HG02642 (cell line): ENCODE measurements at regions not wholly inside any gene's neighbourhood (a gene's known extent, or its start where the extent isn't known, plus 50 kb on each side); places are given as distances from the start of the nearest gene placed in this dataset.
"Not testable (repeated sequence)": the region's sequence is repeated elsewhere in the genome, so short reads cannot be mapped to it uniquely, and the experiment has no call there.

Experiments used
- ATAC-seq: cut with Tn5 transposase; IDR thresholded peaks from one replicate; pipeline ENCODE4 v1.9.1; 2021; ENCODE audit warnings: mild to moderate bottlenecking; ENCODE audit not compliant: unreplicated experiment, poor library complexity

DNA sequence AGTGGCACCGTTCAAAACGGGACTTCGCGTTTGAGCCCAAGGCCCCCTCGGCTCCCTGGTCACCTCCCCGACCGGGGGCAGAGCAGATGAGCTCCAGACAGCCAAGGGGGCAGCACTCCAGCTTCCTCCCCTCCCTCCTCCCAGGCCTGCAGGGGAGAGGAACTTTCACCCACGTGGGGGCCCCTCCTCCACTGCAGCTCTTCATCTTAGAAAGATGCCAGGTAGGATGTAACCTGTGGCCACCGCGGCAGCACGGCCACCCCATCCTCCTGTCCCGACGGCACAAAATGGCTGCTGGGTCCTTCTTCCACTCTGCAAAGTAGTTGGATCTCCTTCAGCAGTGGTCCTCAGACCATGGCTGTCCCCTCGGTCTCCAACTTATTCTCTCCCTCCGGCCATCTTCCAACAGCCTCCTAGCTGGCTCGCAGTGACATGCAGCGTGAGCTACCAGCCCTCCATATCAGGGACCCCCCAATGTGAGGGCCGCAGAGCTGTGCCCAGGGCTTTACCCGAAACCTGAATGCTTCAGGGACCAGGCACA lies 94.5 kb upstream of the ID2 start:
- ATAC-seq: no peak

DNA sequence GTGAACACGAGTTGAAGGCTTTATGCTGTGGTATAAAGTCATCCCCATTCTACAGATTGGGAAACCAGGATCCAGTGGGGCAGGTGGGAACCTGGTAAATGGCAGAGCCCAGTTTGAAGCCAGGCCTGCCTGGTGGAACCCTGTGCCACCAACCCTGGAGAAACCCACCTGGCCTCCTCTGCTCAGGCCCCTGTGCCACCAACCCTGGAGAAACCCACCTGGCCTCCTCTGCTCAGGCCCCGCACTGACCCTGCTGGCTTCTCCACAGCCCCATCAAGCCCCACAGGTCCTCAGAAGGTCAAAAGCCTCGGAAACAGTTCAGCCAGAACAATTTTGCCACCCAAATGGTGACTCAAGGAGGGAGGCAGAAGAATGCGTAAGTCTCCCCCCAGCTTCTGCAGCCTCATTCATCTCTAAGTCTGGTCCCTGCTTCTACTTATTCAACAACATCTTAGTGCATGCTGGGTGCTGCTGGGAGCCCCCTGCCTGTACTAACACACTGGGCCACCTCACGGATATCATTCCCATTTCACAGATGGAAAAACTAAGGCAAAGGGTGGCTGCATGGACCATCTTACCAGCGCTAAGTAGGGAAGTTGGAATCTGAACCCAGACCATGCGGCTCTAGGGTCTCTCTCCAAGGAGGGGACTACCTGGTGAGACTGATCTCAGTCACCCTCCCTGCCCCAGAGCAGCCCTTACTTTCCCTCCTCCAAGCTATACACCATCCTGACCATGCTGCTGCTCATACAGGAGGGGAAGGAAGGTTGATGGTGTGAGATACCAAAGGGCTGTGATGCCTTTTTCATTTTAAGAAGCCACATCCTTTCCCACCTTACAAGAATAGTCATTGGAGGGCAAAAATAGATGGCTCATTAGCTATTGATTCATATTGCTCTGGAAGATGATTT lies 93.7 kb upstream of the ID2 start:
- ATAC-seq: no peak

DNA sequence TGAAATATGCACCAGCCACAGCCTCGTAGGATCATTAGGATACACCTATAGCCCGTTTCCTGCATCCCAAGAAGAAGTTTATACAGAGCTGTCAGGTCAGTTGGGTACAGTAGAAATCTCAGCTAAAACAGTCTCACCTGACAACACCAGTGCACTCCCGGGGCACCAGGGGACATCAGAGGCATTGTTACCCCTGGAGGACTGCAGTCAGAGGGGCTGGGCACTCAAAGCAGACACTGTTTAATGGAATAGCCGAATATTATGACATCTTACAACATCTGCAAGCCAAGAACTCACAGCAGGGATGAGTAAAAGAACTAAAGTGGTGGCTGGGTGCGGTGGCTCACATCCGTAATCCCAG lies 93.0 kb upstream of the ID2 start:
- no peak for ATAC-seq

DNA sequence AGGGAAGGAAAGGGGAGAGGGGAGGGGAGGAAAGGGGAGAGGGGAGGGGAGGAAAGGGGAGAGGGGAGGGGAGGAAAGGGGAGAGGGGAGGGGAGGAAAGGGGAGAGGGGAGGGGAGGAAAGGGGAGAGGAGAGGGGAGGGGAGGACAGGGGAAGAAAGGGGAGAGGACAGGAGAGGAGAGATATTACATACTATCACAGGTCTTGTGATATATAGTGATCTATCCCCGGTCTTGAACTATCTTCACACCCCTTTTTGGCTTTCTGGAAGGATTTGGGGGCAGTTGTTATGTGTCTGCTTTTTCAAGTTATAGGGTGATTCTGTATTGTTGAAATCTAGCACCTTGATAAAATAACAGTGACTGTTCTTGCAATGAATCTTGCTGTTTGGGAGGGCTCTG lies 92.1 kb upstream of the ID2 start:
- no peak for ATAC-seq

DNA sequence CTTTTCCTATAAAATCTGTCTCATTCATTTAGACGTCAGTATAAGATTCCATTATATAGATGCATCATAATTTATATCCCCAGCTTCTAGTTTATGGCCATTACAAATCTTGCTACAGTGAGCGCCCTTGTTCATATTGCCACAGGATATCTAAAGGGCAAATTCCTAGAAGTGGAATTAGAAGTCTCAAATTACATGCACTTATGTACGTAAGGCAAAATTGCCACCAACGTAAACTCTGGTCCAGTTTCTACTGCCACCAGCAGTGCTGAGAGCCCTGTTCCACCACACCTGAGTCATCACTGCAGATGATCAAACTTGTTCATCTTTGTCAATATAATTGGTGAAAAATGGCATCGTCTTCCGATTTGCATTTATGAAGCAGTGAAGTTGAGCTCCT lies 90.9 kb upstream of the ID2 start:
- ATAC-seq: no peak

DNA sequence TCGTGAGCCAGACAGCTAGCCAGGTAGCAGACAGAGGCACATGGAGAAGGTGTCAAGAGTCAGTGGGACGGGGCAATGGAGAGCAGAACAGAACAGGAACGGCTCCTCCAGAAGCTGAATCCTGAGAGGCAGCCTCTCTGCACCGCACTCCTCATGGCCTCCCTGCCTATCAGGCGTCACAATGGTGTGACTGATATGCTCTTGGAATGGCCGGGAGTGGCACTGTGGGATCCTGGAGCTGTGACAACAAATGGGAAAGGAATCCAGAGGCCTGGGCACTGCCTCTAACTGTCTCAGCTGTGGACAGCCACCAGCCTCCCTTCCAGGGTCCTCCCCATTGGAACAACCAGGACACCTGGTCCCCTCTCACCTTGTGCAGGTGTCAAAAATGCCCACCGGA lies 89.1 kb upstream of the ID2 start:
- no peak for ATAC-seq

DNA sequence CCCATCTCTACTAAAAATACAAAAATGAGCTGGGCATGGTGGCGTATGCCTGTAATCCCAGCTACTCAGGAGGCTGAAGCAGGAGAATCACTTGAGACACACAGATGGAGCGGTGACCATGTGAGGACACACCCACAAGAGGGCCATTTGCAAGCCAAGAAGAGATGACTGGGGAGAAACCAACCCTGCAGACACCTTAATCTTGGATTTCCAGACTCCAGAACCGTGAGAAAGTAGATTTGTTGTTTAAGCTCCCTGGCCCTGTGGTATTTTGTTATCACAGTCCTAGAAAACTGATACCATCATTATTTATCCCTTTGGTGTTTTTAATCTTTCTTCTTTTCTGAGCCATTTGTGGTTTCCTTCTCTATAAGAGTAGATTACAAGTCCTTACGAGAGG lies 88.6 kb upstream of the ID2 start:
- no peak for ATAC-seq

DNA sequence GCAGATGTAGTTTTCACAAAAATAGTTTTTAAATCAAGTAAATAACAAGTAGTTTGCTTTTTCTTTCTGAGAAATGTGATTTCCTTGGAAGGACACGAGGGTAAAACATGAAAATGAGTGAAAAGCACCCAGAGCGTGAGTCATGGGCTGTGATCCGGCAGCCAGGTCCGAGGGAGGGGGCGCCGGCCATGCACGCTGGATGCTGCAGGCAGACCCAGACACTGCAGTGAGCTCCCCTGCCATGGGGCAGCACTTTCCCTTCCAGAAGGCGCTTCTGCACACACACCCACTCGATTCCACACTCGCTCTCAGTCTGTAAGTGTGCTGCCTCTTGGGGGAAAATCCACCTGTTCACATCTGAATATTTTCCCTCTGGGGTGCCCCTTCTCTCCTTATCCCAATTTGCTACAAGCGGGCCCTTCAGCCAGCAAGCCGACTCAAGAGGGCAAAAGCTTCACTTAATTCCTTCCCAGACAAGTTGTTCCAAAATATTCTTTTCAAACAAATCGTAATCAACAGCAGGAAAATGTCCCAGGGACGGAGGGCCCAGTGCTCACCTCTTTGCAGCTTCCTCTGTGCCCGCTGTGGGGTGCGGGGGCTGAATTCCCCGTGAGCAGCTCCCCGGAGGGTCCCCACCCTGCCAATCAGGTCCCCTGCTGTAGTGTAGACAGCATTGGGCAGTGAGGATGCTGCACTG lies 87.0 kb upstream of the ID2 start:
- no peak for ATAC-seq

DNA sequence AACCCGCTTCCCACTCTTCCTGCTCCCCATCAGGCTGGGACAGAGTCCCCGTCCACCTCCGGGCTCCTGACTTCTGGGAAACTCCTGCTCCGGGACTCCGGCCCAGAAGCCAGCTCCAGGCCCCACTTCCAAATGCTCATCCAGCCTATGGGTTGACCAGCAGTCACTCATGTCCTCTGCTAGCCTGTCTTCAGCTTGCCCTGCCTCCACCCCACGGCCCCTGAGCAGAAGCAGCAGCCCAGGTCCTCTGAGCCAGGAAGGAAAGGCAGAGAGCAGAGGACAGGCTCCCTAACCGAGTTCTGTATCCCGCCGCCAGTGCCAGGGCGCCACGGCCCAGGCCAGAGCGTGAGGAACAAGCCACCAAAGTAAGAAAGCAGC lies 86.4 kb upstream of the ID2 start:
- no peak for ATAC-seq

DNA sequence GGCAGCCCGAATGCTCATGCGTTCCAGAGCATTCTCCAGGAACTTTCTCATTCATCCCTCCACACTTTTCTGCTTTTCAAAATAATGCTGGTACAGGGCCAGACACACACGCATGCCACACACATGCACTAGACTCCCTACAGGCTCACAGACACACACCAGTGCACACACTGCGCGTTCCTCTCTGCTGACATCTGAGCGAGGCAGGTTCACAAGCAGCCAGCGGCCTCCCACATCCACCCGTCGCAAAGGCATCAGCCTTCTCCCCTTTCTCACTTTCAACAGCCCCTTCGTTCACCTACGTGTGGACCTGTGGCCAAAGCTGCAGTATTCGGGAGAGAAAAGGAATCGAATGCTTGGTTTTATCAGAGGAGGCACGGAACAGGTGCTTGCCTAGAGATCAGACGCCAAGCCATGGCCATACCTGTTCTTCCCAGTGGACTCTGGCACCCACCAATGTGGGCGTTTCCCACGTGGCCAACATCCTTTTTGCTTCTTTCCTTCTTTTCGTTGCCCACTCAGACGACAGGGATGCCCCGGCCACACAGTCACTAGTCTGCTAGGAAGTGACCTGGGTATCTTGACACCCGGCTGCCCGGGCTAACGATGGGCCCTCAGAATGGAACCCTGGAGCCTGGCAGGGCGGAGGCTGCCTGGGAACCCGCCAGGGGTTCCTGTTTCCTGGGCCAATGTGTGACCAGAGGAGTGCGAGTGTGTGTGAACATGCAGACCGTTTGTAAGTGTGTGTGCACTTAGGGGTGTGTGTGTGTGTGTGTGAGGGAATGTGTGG lies 85.8 kb upstream of the ID2 start:
- ATAC-seq: no peak

DNA sequence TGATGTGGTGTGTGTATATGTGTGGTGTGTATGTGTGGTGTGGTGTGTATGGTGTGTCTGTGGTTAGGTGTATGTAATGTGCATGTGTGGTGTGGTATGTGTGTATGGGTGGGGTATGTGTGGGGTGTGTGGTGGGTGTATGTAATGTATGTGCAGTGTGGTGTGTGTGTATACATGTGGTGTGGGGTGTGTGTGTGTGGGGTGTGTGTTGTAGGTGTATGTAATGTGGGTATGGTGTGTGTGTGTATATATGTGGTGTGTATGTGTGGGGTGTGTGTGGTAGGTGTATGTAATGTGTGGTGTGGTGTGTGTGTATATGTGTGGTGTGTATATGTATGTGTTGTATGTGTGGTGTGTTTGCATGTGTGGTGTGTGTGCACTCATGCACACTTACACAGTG lies 84.8 kb upstream of the ID2 start:
- ATAC-seq: no peak

DNA sequence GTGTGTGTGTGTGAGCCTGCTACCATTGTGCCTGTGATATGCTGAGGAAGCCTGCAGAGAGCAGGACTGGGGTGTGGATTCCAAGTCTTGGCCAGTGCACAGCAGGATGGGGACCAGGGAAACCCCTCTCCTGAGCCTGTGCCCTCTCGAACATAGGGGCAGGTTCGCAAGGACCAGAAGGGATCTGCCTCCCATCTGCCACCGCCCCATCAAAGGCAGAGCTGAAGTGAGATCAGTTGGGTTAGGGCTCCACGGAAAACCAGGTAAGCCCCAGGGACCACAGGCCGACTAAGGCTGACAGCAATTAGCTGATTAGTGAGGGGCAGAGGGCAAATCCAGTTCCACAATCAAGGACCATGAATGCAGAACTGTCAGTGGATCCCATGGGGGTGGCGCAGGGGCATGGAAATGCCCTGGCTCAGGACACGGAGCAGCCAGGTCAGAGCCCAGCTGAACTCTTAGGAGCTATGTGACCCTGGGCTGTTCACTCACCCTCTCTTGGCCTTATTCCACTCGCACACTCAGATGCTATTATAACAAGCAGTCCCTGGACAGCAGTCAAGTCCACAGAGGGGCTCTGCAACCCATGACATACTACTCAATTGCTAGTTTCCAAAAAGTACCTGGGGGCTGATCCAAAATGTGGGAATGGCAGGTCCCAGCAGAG lies 84.2 kb upstream of the ID2 start:
- no peak for ATAC-seq

DNA sequence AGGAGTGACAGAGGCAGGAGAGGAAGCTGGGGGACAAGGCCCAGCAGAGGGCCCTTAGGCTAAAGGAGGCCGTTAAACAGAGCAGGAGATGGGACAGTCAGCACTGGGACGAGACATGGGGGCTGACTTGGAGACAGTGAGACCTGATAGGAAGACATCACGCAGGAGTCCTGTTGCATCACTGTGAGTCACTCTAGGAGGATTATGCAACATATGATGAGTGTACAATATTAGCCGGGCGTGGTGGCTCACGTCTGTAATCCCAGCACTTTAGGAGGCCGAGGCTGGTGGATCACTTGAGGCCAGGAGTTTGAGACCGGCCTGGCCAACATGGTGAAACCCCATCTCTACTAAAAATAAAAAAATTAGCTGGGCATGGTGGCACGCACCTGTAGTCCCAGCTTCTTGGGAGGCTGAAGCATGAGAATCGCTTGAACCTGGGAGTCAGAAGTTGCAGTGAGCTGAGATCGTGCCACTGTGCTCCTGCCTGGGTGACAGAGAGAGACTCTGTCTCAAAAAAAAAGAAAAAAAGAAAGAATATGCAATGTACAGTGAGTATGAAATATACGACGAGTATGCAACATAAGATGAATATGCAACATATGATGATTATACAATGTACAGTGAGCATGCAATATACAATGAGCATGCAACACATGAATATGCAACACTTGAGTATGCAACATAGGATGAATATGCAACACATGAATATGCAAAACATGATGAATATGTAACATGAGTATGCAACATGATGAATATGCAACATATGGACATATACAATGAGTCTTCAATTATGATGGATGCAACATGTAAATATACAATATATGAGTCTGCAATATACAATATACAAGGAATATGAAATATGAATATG lies 83.3 kb upstream of the ID2 start:
- no peak for ATAC-seq

DNA sequence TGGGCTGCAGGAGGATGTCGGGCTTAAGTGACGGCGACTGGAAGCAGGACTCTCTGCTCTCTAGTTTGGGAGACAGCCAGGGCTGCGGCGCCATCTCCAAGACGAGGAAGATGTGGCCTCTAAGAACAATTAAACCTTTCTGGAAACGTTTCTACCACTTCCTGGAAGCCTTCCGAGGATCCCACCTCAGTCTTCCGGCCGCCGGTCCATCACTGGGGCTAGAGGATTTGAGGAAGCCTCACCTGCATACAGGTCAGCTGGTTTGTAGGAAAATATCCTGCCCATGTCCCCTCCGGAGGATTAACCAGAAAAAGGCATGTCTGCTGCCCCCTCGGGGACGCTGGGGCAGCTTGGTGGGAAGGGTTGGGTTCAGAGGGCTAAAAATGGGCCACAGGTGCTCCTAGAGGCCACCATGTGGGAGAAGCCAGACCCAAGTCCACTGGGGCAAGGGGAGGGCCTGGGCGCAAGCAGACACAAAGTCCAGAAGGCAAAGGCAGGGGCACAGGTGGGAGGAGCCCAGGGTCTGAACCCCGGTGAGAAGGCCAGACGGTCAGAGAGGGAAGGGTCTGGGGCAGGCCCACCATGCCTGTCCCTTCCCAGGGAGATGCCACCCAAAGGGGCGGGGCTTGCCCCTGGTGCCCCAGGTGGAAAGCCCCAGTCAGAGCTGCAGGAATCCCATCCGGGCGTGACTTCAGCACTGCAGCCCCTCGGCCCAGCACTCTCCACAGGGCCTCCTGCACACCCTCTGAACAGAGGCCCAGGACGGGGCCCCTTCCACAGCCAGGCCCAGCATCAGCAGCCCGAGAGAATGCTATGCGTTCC lies 82.2 kb upstream of the ID2 start:
- ATAC-seq: no peak

DNA sequence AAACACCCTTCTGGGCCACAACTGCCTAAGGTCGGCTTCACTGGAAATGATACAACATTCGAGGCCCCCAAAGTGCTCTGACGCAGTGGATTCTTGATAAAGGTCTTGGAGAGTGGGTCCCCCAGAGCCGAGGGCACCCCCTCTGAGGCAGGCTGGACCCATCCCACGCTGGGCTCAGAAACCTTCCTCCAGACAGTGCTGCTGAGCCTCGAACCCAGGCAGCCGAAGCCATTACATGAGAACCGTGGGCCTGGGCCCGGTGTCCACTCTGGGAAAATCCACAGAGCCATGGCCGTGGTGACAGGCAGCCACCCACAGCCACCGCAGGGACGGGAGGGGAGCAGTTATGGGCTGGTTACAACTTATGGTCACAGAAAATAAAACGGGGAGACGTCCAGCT lies 81.4 kb upstream of the ID2 start:
- ATAC-seq: no peak

DNA sequence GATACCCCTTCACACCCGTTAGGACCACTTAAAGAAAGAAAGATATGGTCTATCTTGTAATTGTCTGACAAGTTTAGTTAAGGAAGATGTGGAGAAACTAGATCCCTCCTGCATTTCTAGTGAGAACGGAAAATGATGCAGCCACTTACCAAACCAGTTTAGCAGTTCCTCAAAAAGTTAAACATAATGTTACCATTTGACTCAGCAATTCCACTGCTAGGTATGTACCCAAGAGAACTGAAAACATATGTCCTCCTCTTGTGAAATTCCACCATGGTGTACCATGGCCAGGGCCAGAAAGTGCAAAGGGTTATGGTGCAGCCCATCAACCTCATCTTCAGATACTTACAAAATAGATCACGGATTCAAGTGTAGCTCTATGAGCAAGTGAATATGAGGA lies 79.0 kb upstream of the ID2 start:
- no peak for ATAC-seq

DNA sequence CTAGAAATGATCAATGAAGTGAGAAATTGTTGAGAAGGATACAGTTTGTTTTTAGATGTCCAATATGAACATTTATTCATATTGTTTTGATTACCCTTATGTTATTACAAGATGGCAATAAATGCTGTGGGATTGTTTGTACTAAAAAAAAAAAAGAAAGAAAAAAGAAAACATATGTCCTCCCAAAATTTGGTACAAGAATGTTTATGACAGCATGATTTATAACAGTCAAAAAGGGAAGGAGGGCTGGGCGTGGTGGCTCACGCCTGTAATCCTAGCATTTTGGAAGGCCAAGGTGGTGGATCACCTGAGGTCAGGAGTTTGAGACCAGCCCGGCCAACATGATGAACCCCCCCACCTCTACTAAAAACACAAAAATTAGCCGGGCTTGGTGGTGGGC lies 78.5 kb upstream of the ID2 start:
- ATAC-seq: not testable (repeated sequence)

DNA sequence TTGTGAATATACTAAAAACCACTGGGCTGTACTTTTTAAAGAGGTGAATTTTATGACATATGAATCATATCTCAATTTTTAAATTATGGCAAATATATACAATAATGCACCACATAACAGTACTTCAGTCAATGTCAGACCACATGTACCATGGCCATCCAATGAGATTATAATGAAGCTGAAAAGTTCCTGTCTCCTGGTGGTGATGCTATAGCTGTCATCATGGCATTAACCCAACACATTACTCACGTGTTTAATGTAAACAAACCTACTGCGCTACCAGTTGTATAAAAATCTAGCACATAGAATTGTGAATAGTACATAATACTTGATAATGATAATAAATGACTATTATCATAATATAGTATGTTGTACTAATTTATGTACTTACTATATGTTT lies 77.6 kb upstream of the ID2 start:
- ATAC-seq: no peak
